BLaER1 (cell line): ENCODE measurements at regions not wholly inside any gene's neighbourhood (a gene's known extent, or its start where the extent isn't known, plus 50 kb on each side); places are given as distances from the start of the nearest gene placed in this dataset.
"Not testable (repeated sequence)": the region's sequence is repeated elsewhere in the genome, so short reads cannot be mapped to it uniquely, and the experiment has no call there.

Experiments
- H3K27ac ChIP-seq: shearing (Covaris generic); formaldehyde crosslinking; 2 replicates; pipeline ENCODE4 v1.8.1; 2022
- H3K27me3 ChIP-seq: shearing (Covaris generic); formaldehyde crosslinking; 2 replicates; pipeline ENCODE4 v1.8.1; 2022
- H3K36me3 ChIP-seq: shearing (Covaris generic); formaldehyde crosslinking; 2 replicates; pipeline ENCODE4 v1.8.1; 2022
- H3K4me1 ChIP-seq: shearing (Covaris generic); formaldehyde crosslinking; 2 replicates; pipeline ENCODE4 v1.8.1; 2022
- H3K4me2 ChIP-seq: shearing (Covaris generic); formaldehyde crosslinking; 2 replicates; pipeline ENCODE4 v1.8.1; 2022
- H3K4me3 ChIP-seq: shearing (Covaris generic); formaldehyde crosslinking; 2 replicates; pipeline ENCODE4 v1.8.1; 2022
- H3K9ac ChIP-seq: shearing (Covaris generic); formaldehyde crosslinking; 2 replicates; pipeline ENCODE4 v1.8.1; 2022
- H3K9me3 ChIP-seq: shearing (Covaris generic); formaldehyde crosslinking; 2 replicates; pipeline ENCODE4 v1.8.1; 2022
- H4K20me1 ChIP-seq: shearing (Covaris generic); formaldehyde crosslinking; 2 replicates; pipeline ENCODE4 v1.8.1; 2022
- Cebpa-rat ChIP-seq: shearing (Covaris generic); IDR thresholded peaks from 2 replicates; pipeline ENCODE4 v1.8.1; 2022

- not testable (repeated sequence) for H4K20me1 ChIP-seq, H3K36me3 ChIP-seq, H3K4me1 ChIP-seq, H3K27ac ChIP-seq, H3K4me3 ChIP-seq, H3K9me3 ChIP-seq, H3K27me3 ChIP-seq, H3K9ac ChIP-seq, H3K4me2 ChIP-seq
Measured at GRCh38 chr21:13877503-13877902, 267.9 kb downstream of the POTED start.

DNA sequence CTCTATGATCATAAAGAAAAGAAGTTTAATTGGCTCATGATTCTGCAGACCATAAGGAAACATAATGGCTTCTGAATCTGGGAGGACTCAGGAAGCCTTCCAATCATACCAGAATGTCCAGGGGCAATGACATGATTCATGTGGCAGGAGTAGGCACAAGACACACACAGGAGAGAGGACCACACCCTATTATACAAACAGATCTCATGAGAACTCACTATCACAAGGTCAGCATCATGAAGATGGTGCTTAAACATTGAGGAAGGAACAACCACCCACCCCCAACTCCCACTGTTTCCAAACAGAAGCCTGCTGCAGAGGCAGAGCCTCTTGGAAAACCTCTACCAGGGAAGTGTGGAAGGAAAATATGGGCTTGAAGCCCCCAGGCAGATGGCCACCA, 267.4 kb downstream of the POTED start:
- H3K9ac ChIP-seq, H3K36me3 ChIP-seq, H3K4me2 ChIP-seq, H4K20me1 ChIP-seq, H3K4me1 ChIP-seq, H3K9me3 ChIP-seq, H3K4me3 ChIP-seq, H3K27ac ChIP-seq, H3K27me3 ChIP-seq: not testable (repeated sequence)

DNA sequence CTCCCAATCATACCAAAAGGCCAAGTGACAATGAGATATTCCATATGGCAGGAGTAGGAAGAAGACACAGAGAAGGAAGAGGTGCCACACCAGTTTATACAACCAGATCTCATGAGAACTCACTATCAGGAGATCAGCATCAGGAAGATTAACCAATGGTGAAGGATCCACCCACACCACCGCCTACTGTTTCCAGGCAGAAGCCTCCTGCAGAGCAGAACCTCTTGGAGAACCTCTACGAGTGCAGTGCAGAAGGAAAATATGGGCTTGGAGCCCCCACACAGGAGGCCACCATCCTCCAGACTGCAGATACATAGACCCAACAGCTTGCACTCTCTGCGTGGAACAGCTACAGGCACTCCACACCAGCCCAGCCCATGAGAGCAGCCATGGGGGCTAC, 264.4 kb downstream of the POTED start:
- H3K4me3 ChIP-seq, H3K4me2 ChIP-seq, H3K36me3 ChIP-seq, H4K20me1 ChIP-seq, H3K9ac ChIP-seq, H3K27ac ChIP-seq, H3K4me1 ChIP-seq, H3K27me3 ChIP-seq, H3K9me3 ChIP-seq: not testable (repeated sequence)

GRCh38 chr21:13854638-13855037, 245.1 kb downstream of the POTED start:
- Histone ChIP-seq H3K4me1 (no peaks in the 10 kb centered on the region), H3K27me3 (no peaks in the 10 kb centered on the region), H3K9ac (no peak overlapping the region), H3K27ac (no peak overlapping the region), H3K9me3 (no peaks in the 10 kb centered on the region), H3K36me3 (no peaks in the 10 kb centered on the region), H3K4me3 (no peak overlapping the region), H4K20me1 (no peaks in the 10 kb centered on the region), H3K4me2 (no peak overlapping the region)
- no peak for TF ChIP-seq Cebpa-rat

DNA sequence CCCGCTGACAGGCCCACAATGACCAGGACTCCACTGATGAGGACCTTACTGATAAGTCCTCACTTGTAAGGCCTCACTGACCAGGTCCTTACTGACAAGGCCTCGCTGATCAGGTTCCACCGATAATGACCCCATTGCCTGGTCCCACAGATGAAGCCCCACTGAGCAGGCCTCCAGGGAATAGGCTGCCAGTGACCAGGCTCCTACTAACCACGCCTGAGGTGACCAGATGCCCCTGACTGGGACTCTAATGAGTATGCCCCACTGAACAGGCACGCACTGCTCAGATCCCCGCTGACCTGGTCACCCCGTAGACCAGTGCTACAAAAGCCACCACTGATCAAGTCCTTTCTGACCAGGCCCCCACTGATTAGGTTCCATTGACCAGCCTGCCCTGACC, 241.2 kb downstream of the POTED start:
- H3K4me3 ChIP-seq, H3K27ac ChIP-seq, H3K9me3 ChIP-seq, H3K4me2 ChIP-seq, H3K4me1 ChIP-seq, H3K9ac ChIP-seq, H4K20me1 ChIP-seq, H3K36me3 ChIP-seq, H3K27me3 ChIP-seq: not testable (repeated sequence)

- H3K27me3 ChIP-seq, H3K9me3 ChIP-seq, H3K27ac ChIP-seq: not testable (repeated sequence)
Measured at GRCh38 chr21:13849489-13849888, 239.9 kb downstream of the POTED start.

DNA sequence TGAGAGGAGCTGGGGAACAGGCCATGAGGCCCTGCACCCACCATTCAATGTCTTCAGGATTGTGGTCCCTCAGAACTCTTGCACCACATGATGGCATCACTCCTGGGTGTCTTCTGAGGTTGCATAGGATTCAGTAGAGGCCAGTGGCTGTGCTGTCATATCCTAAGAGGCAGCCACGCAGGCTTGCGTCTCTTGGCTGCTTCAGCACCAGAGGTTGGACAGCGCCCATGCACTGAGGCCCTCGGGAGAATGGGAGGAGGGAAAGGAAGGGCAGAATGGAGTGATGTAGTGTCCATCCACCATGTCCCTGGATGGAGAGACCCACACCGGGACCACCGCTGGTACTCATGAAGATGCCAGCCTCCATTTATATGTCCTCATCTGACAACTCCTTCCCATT, 237.1 kb downstream of the POTED start:
- not testable (repeated sequence) for H3K9ac ChIP-seq, H3K27me3 ChIP-seq, H3K4me2 ChIP-seq, H3K27ac ChIP-seq, H3K36me3 ChIP-seq, H4K20me1 ChIP-seq, H3K4me1 ChIP-seq, H3K9me3 ChIP-seq, H3K4me3 ChIP-seq

More at GRCh38 chr21:13849489-13849888, 239.9 kb downstream of the POTED start:
- H4K20me1 ChIP-seq, H3K4me3 ChIP-seq, H3K4me2 ChIP-seq, H3K9ac ChIP-seq, H3K4me1 ChIP-seq, H3K36me3 ChIP-seq: not testable (repeated sequence)

GRCh38 chr21:13844574-13844973, 235.0 kb downstream of the POTED start:
- H3K27me3 ChIP-seq, H3K9ac ChIP-seq, H3K4me3 ChIP-seq, H3K9me3 ChIP-seq, H3K4me1 ChIP-seq, H3K4me2 ChIP-seq, H4K20me1 ChIP-seq, H3K36me3 ChIP-seq, H3K27ac ChIP-seq: not testable (repeated sequence)

- H3K4me3 ChIP-seq, H3K36me3 ChIP-seq, H3K4me2 ChIP-seq, H3K27me3 ChIP-seq, H3K4me1 ChIP-seq, H3K9me3 ChIP-seq, H3K27ac ChIP-seq, H4K20me1 ChIP-seq, H3K9ac ChIP-seq: not testable (repeated sequence)
Measured at GRCh38 chr21:13843081-13843480, 233.5 kb downstream of the POTED start.

DNA sequence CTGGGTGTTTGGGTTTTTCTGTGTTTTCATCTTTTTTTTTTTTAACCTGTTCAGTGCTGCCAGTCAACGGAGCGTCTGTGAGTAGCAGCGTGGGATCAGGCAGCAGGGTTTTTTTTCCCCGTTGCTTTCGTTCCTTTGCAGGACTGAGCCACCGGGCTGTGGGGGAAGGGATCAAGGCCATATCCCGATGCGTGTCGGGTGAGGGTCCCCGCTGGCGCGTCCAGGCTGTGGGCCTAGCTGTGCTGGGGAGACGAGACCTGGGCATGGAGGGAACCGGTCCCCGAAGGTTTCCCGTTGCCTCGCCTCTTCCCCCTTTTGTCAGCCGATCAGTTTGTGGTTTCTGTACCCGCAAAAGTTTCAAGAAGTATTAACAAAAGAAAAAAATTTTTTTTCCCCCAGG, 218.1 kb downstream of the POTED start:
- not testable (repeated sequence) for H3K9me3 ChIP-seq, H3K27ac ChIP-seq, H3K9ac ChIP-seq, H4K20me1 ChIP-seq, H3K27me3 ChIP-seq, H3K4me2 ChIP-seq, H3K36me3 ChIP-seq, H3K4me3 ChIP-seq, H3K4me1 ChIP-seq

DNA sequence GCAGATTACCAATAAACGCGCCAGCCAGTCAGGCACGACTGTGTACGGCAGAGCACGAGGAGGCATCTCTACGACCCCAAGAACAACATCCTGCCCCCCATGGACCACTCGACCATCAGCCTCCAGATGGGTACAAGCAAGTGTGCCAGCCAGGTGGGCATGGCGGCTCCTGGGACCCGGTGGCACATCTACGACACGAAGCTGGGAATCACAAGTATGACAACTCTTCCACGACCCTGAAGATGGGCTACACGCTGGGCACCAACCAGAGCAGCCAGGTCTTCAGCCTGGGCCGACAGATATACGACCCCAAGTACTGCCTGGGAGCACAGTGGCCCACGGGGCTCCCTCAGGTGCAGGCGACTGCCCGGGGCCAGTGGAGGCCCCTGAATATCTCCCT, 217.6 kb downstream of the POTED start:
- Histone ChIP-seq H4K20me1 (no peaks in the 10 kb centered on the region), H3K4me3 (no peak overlapping the region), H3K36me3 (no peaks in the 10 kb centered on the region), H3K9me3 (peaks cover 8% of the 10 kb centered on the region; the same call in 1 of the 2 replicates), H3K9ac (no peak overlapping the region), H3K4me1 (no peaks in the 10 kb centered on the region), H3K27ac (no peak overlapping the region), H3K4me2 (no peak overlapping the region), H3K27me3 (no peaks in the 10 kb centered on the region)
- no peak for TF ChIP-seq Cebpa-rat

DNA sequence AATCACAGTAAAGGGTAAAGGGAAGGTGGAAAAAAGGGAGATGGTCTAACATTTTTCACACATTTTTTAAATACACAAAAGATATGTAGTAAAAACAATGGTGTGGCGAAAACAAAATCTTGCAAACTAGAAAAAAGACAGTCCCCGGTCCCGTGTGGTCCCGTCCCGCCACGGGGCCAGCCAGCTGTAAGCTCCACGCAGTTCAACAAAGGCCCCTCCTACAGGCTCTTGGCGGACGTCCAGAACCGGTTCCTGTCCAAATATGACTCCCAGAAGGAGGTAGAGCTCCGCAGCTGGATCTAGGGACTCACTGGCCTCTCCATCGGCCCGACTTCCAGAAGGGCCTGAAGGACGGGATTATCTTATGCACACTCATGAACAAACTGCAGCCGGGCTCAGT, 216.9 kb downstream of the POTED start:
- not testable (repeated sequence) for H3K4me1 ChIP-seq, H3K4me3 ChIP-seq, H3K27me3 ChIP-seq, H4K20me1 ChIP-seq, H3K9me3 ChIP-seq, H3K4me2 ChIP-seq, H3K9ac ChIP-seq, H3K27ac ChIP-seq, H3K36me3 ChIP-seq

DNA sequence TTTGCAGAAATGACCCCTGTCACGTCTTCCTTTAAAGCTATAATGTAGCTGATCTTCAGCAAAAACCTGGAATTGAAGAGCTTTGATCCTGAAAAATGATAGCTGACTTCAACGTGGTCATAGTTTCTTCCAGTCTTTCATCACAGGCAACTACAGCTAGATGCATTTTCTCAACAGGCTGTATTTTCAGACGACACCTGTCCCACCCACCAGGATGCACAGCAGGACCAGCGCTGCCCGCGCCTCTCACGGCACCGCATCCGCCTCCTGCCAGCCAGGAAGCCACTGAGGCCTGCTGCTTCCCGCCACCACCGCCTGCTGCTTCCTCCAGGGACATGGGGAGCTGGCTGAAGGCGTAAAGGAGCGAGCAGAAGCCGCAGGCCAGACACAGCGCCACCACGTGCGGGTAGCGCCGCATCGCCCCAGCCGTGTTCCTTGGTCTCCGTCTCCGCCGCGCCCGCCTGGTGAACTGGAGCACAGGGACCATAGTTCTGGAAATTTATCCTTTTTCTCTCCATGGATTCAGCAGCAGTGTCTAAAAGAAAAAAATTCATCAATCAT, 215.7 kb downstream of the POTED start:
- not testable (repeated sequence) for H3K9me3 ChIP-seq, H3K4me3 ChIP-seq, H3K36me3 ChIP-seq, H3K27me3 ChIP-seq, H4K20me1 ChIP-seq, H3K4me1 ChIP-seq, H3K27ac ChIP-seq, H3K9ac ChIP-seq, H3K4me2 ChIP-seq

- H3K4me1 ChIP-seq, H3K27me3 ChIP-seq, H3K4me3 ChIP-seq, H4K20me1 ChIP-seq, H3K4me2 ChIP-seq, H3K36me3 ChIP-seq, H3K9me3 ChIP-seq, H3K27ac ChIP-seq, H3K9ac ChIP-seq: not testable (repeated sequence)
Measured at GRCh38 chr21:13820286-13820685, 210.7 kb downstream of the POTED start.

- H3K27ac ChIP-seq, H3K9me3 ChIP-seq, H3K36me3 ChIP-seq, H3K27me3 ChIP-seq, H3K4me3 ChIP-seq, H3K4me1 ChIP-seq, H3K4me2 ChIP-seq, H3K9ac ChIP-seq, H4K20me1 ChIP-seq: not testable (repeated sequence)
Measured at GRCh38 chr21:13812191-13812590, 202.6 kb downstream of the POTED start.

GRCh38 chr21:13810559-13810958, 201.0 kb downstream of the POTED start:
- H3K9ac ChIP-seq, H3K27me3 ChIP-seq, H3K27ac ChIP-seq, H3K36me3 ChIP-seq, H3K4me1 ChIP-seq, H3K9me3 ChIP-seq, H3K4me2 ChIP-seq, H4K20me1 ChIP-seq, H3K4me3 ChIP-seq: not testable (repeated sequence)
